BE2C (cell line): ENCODE measurements at regions not wholly inside any gene's neighbourhood (a gene's known extent, or its start where the extent isn't known, plus 50 kb on each side); places are given as distances from the start of the nearest gene placed in this dataset.

Experiments
- DNase-seq: peaks from one replicate; pipeline ENCODE4 v3.0.0-alpha.2; 2020
- H3K27me3 ChIP-seq: fragments of 250-450 bp; sonication (Bioruptor Pico); 2 replicates; pipeline ENCODE4 v1.5.1; 2020; ENCODE audit warnings: mild to moderate bottlenecking
- H3K36me3 ChIP-seq: fragments of 250-450 bp; sonication (Bioruptor Pico); 2 replicates; pipeline ENCODE4 v1.5.1; 2020; ENCODE audit warnings: mild to moderate bottlenecking
- H3K4me1 ChIP-seq: fragments of 250-450 bp; sonication (Bioruptor Pico); 2 replicates; pipeline ENCODE4 v1.5.1; 2020
- H3K4me3 ChIP-seq: 2 replicates; pipeline ENCODE4 v1.5.1; 2011; ENCODE audit warnings: low read depth, low read length
- H3K9me3 ChIP-seq: fragments of 250-450 bp; sonication (Bioruptor Pico); 2 replicates; pipeline ENCODE4 v1.5.1; 2020
- CTCF ChIP-seq: IDR thresholded peaks from 2 replicates; pipeline ENCODE4 v1.5.1; 2012; ENCODE audit warnings: mild to moderate bottlenecking, low read depth, low read length

DNA sequence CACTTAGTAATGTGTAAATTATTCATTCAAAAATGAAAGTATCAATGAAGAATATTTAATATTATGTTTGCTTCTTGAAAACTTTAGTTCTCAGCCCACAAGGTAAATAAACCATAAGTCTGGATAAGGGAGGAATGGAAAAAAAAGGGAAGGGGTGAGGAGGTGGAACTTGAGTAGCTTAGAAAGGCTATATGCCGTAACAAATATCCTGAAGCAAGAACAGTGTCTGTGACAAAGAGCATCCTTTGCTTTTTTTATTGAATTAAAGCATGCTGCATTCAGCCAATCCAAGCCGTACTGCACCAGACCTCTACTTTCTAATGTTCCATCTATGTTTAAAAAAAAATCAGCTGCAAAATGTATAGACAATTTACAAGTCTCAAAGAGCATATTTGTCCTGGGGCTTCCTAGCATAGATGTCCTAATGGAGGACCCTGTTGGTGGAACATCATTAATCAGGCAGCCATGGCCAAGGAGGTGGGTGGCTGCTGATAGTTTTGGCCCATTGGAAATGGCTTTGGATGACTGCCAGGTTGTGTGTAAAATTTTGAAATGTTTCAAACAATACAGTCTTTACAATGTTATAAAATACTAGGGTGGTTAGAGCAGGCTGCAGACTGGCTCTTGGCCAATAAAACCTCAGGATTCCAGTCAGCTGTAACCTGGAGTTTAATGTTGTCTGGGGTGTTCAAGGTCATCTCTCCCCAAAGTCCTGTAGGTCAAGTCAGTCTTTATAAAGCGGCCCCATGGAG is 895.8 kb upstream of the SOX9 start:
- H3K9me3 ChIP-seq = no peaks in the 10 kb centered on the region
- TF ChIP-seq CTCF = no peak
- peak overlapping the region; percentile 12 for H3K4me3 ChIP-seq
- no peaks in the 10 kb centered on the region for H3K27me3 ChIP-seq
- peaks cover 13% of the 10 kb centered on the region for H3K4me1 ChIP-seq
- H3K36me3 ChIP-seq = no peaks in the 10 kb centered on the region
- peak; percentile 85 for DNase-seq

- DNase-seq = no peak
- H3K9me3 ChIP-seq = no peaks in the 10 kb centered on the region
- H3K36me3 ChIP-seq = no peaks in the 10 kb centered on the region
- H3K4me1 ChIP-seq = peaks cover 13% of the 10 kb centered on the region
- no peak for TF ChIP-seq CTCF
- no peak overlapping the region for H3K4me3 ChIP-seq
- no peaks in the 10 kb centered on the region for H3K27me3 ChIP-seq
Observed at GRCh38 chr17:71227841-71228240, 893.0 kb upstream of the SOX9 start.

- Histone ChIP-seq H3K9me3 (no peaks in the 10 kb centered on the region), H3K4me3 (no peak overlapping the region)
- no peak for TF ChIP-seq CTCF
Observed at GRCh38 chr17:71229070-71229469, 891.8 kb upstream of the SOX9 start.

GRCh38 chr17:71232801-71233559 is 887.8 kb upstream of the SOX9 start:
- H3K36me3 ChIP-seq = no peaks in the 10 kb centered on the region
- no peaks in the 10 kb centered on the region; the same call in 1 of the 2 replicates for H3K4me1 ChIP-seq
- no peak for DNase-seq
- no peaks in the 10 kb centered on the region for H3K9me3 ChIP-seq
- TF ChIP-seq CTCF = no peak
- no peaks in the 10 kb centered on the region for H3K27me3 ChIP-seq
- no peak overlapping the region for H3K4me3 ChIP-seq

More at GRCh38 chr17:71229070-71229469, 891.8 kb upstream of the SOX9 start:
- Histone ChIP-seq H3K36me3 (no peaks in the 10 kb centered on the region), H3K27me3 (no peaks in the 10 kb centered on the region), H3K4me1 (peaks cover 10% of the 10 kb centered on the region)
- DNase-seq = no peak

DNA sequence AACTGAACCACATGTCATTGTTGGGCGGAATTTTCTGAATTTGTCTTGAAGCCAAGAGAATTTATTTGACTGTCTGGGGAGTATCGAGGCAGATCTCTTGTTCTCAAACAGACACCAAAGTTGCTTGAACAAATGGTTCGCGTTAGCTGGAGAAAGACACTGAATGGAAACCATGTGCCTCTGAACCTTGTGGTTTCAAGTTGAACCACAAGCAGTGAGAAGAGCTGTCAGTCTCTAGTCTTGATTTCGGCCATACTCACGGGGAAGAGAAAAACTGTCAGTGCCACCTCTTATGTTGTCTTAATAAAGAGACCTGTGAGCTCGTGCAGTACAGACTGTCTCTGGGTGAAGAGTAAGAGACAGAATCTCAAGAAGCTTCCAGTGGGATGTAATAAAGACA is 886.5 kb upstream of the SOX9 start:
- no peak for DNase-seq
- no peak for TF ChIP-seq CTCF

More for the DNA sequence above, 886.5 kb upstream of the SOX9 start:
- H3K9me3 ChIP-seq = no peaks in the 10 kb centered on the region
- H3K4me1 ChIP-seq = no peaks in the 10 kb centered on the region; the same call in 1 of the 2 replicates
- H3K4me3 ChIP-seq = no peak overlapping the region
- H3K36me3 ChIP-seq = no peaks in the 10 kb centered on the region
- no peaks in the 10 kb centered on the region for H3K27me3 ChIP-seq
